K562 (cell line): ENCODE measurements at regions not wholly inside any gene's neighbourhood (a gene's known extent, or its start where the extent isn't known, plus 50 kb on each side); places are given as distances from the start of the nearest gene placed in this dataset.

Experiments used
- ATAC-seq: fragments of 200-7000 bp; cut with Tn5 transposase; 3 replicates; pipeline ENCODE4 v1.9.1; 2020; ENCODE audit warnings: moderate library complexity
- BruUV-seq: library from RNA; stranded (reverse); fragments of 400-500 nt; replicated peaks from 2 replicates; lab custom pipeline; 2021; lab: Mats Ljungman, UMichigan
- CTCF ChIA-PET: fragments of 300-600 bp; formaldehyde crosslinking; extraction: SDS; loops from one replicate; lab custom pipeline; 2021; ENCODE audit warnings: low intra/inter-chr PET ratio; lab: Yijun Ruan, JAX
- POLR2A ChIA-PET: fragments of 300-600, 350-650 bp; sonication (Branson Sonifier 250); formaldehyde crosslinking; extraction: SDS; loops from one replicate; lab custom pipeline; 2021; ENCODE audit warnings: antibody characterized with exemption, inconsistent platforms; lab: Yijun Ruan, JAX
- DNase-seq, 4 experiments: peaks; one replicate each; pipeline versions ENCODE4 v3.0.0 to v3.0.0-alpha.2; 2011 to 2018; ENCODE audit warnings: low spot score in 3 of 4, mixed read lengths in 3 of 4; ENCODE audit errors: extremely low read depth in 1 of 4
- FAIRE-seq: peaks from 2 replicates; lab custom pipeline; 2011; peaks lifted over from hg19 to GRCh38; lab: Jason Lieb, UNC
- H2AFZ ChIP-seq: 2 replicates; pipeline ENCODE4 v1.6.0; 2011; ENCODE audit warnings: low read depth, low read length, control low read depth, inconsistent platforms
- H3K27ac ChIP-seq: fragments of 200-600 bp; 3 replicates; pipeline ENCODE4 v1.8.0; 2011; ENCODE audit warnings: low read depth, mild to moderate bottlenecking, control low read depth, inconsistent platforms, low read length, moderate library complexity, mixed read lengths; ENCODE audit errors: extremely low read depth
- H3K27me3 ChIP-seq, 2 experiments: fragments of 300-600 bp in 1 of 2; 2 replicates in 1 of 2; 3 replicates in 1 of 2; pipeline versions ENCODE4 v1.6.0 to v1.8.0; 2011; ENCODE audit warnings: inconsistent platforms in 2 of 2, low read length in 2 of 2, mild to moderate bottlenecking in 1 of 2, mixed read lengths in 1 of 2, moderate library complexity in 1 of 2; ENCODE audit not compliant: control insufficient read depth in 2 of 2, insufficient read depth in 2 of 2
- H3K36me3 ChIP-seq: fragments of 300-600 bp; 3 replicates; pipeline ENCODE4 v1.8.0; 2011; ENCODE audit warnings: mild to moderate bottlenecking, low read length, inconsistent platforms; ENCODE audit not compliant: control insufficient read depth, insufficient read depth
- H3K4me1 ChIP-seq, 2 experiments: fragments of 200-600 bp in 1 of 2; replicated peaks in 1 of 2; 2 replicates in 1 of 2; 3 replicates in 1 of 2; pipeline versions ENCODE4 v1.5.1 to v1.8.0; 2011; ENCODE audit warnings: inconsistent platforms in 2 of 2, low read length in 2 of 2, mild to moderate bottlenecking in 1 of 2, mixed read lengths in 1 of 2, moderate library complexity in 1 of 2; ENCODE audit not compliant: control insufficient read depth in 2 of 2, insufficient read depth in 2 of 2
- H3K4me2 ChIP-seq: 2 replicates; pipeline ENCODE4 v1.6.1; 2011; ENCODE audit warnings: low read length, control low read depth, inconsistent platforms, mixed read lengths; ENCODE audit not compliant: insufficient read depth
- H3K4me3 ChIP-seq: fragments of 200-600 bp; sonication (generic), shearing (Covaris generic); 2 replicates; pipeline ENCODE4 v1.5.1; 2016; ENCODE audit warnings: control low read depth, inconsistent platforms
- H3K79me2 ChIP-seq: fragments of 200-600 bp; 3 replicates; pipeline ENCODE4 v1.8.0; 2011; ENCODE audit warnings: low read length, inconsistent platforms; ENCODE audit not compliant: control insufficient read depth, insufficient read depth
- H3K9ac ChIP-seq, 2 experiments: 2 replicates each; pipeline versions ENCODE4 v1.6.0 to v1.6.1; 2011; ENCODE audit warnings: low read depth in 2 of 2, low read length in 2 of 2, control low read depth in 1 of 2, inconsistent platforms in 1 of 2, mild to moderate bottlenecking in 1 of 2, mixed read lengths in 1 of 2; ENCODE audit not compliant: insufficient read depth in 1 of 2
- H3K9me1 ChIP-seq: one replicate; pipeline ENCODE4 v1.6.0; 2011; ENCODE audit warnings: inconsistent platforms, mild to moderate bottlenecking, low read length, moderate library complexity; ENCODE audit not compliant: control insufficient read depth, insufficient read depth
- H3K9me3 ChIP-seq: replicated peaks from 2 replicates; pipeline ENCODE4 v1.5.1; 2011; ENCODE audit warnings: low read depth, low read length, inconsistent platforms; ENCODE audit not compliant: control insufficient read depth, insufficient read depth
- H4K20me1 ChIP-seq: replicated peaks from 2 replicates; pipeline ENCODE4 v1.6.1; 2011; ENCODE audit warnings: low read length, inconsistent platforms, mixed read lengths; ENCODE audit not compliant: control insufficient read depth, insufficient read depth
- BCL6 ChIP-seq: fragments of 250-450 bp; sonication (Bioruptor Pico); IDR thresholded peaks from 2 replicates; pipeline ENCODE4 v1.4.0; 2020
- ETV1 ChIP-seq: fragments of 450-650 bp; conservative IDR thresholded peaks from 2 replicates; pipeline ENCODE4 v1.6.1; 2016; ENCODE audit warnings: missing genetic modification characterization, control low read depth, low read depth, missing compliant biosample characterization
- FUS ChIP-seq: fragments of 200-400 bp; formaldehyde crosslinking; optimal IDR thresholded peaks from 2 replicates; pipeline ENCODE3; 2017; ENCODE audit warnings: low read depth, low read length
- HDAC1 ChIP-seq, 2 experiments: fragments of 450-650 bp; IDR thresholded peaks; 2 replicates each; pipeline ENCODE4 v1.6.1; 2016 to 2017; ENCODE audit warnings: inconsistent platforms in 1 of 2, mild to moderate bottlenecking in 1 of 2, moderate library complexity in 1 of 2
- HDAC2 ChIP-seq: fragments of 450-650 bp; IDR thresholded peaks from 2 replicates; pipeline ENCODE4 v1.6.1; 2016; ENCODE audit warnings: mild to moderate bottlenecking
- HMGN3 ChIP-seq: IDR thresholded peaks from 2 replicates; pipeline ENCODE4 v1.6.1; 2011; ENCODE audit warnings: borderline replicate concordance, low read depth, mild to moderate bottlenecking, mixed read lengths, low read length; ENCODE audit not compliant: insufficient read length; ENCODE audit errors: extremely low read depth
- ID3 ChIP-seq, 2 experiments: fragments of 250-450 bp in 1 of 2; fragments of 450-650 bp in 1 of 2; sonication (Bioruptor Pico) in 1 of 2; IDR thresholded peaks; 2 replicates each; pipeline versions ENCODE4 v1.6.1 to v1.8.0; 2016 to 2021; ENCODE audit warnings: mild to moderate bottlenecking in 2 of 2, moderate library complexity in 2 of 2, missing compliant biosample characterization in 1 of 2, missing genetic modification characterization in 1 of 2
- MEIS2 ChIP-seq: fragments of 450-650 bp; IDR thresholded peaks from 2 replicates; pipeline ENCODE4 v1.6.1; 2014; ENCODE audit warnings: mild to moderate bottlenecking; ENCODE audit not compliant: partially characterized antibody
- NBN ChIP-seq: fragments of 450-650 bp; IDR thresholded peaks from 2 replicates; pipeline ENCODE4 v1.6.1; 2016; ENCODE audit warnings: low read depth, mild to moderate bottlenecking
- NR1H2 ChIP-seq: sonication (generic); formaldehyde crosslinking; IDR thresholded peaks from 2 replicates; pipeline ENCODE4 v1.4.0; 2020; ENCODE audit warnings: mild to moderate bottlenecking, missing genetic modification reagents
- TBP ChIP-seq: optimal IDR thresholded peaks from 2 replicates; pipeline ENCODE3; 2011; ENCODE audit warnings: low read depth, low read length, improper control_type of control experiment
- YY1 ChIP-seq, 3 experiments: IDR thresholded peaks; 2 replicates each; pipeline ENCODE4 v1.6.1; 2011; ENCODE audit warnings: low read length in 2 of 3, mild to moderate bottlenecking in 2 of 3, moderate library complexity in 2 of 3, borderline replicate concordance in 1 of 3, control low read depth in 1 of 3, low read depth in 1 of 3; ENCODE audit not compliant: insufficient read depth in 3 of 3, insufficient replicate concordance in 2 of 3, control insufficient read depth in 1 of 3, insufficient read length in 1 of 3; ENCODE audit errors: extremely low read depth in 1 of 3
- ZBTB2 ChIP-seq: fragments of 450-650 bp; IDR thresholded peaks from 2 replicates; pipeline ENCODE4 v1.6.1; 2016; ENCODE audit warnings: antibody characterized with exemption
- ZNF436 ChIP-seq: fragments of 250-450, 450-650 bp; sonication (Bioruptor Pico); formaldehyde crosslinking; IDR thresholded peaks from 2 replicates; pipeline ENCODE4 v1.7.0; 2020; ENCODE audit warnings: mild to moderate bottlenecking
- ZNF785 ChIP-seq: fragments of 250-450 bp; sonication (Bioruptor Pico); IDR thresholded peaks from 2 replicates; pipeline ENCODE4 v1.4.0; 2020; ENCODE audit warnings: mild to moderate bottlenecking
- WGBS: fragments of 100-300 bp; shearing (Covaris generic); methylation state at CpG from one replicate; pipeline ENCODE4 v1.1.6; 2016; ENCODE audit warnings: low coverage, mixed read lengths; ENCODE audit not compliant: insufficient coverage; ENCODE audit errors: missing lambda C conversion rate; 5-methylcytosine and 5-hydroxymethylcytosine counted together
- in situ Hi-C: fragments of 300-500 bp; cut with MboI; formaldehyde crosslinking; loops from 4 replicates; pipeline ENCODE4 v1.15.0; 2018; ENCODE audit warnings: inconsistent platforms, mixed read lengths
- intact Hi-C: fragments of 100-400 bp; cut with micrococcal nuclease; formaldehyde crosslinking; loops from 2 replicates; pipeline ENCODE4 v1.14.2; 2022

- ChIA-PET POLR2A (no interaction called here), CTCF (no interaction called here)
- Histone ChIP-seq H3K9me1 (no peaks in the 10 kb centered on the region), H3K9ac (no peak overlapping the region), H2AFZ (no peak overlapping the region), H3K27me3 (no peaks in the 10 kb centered on the region), H3K79me2 (no peaks in the 10 kb centered on the region), H3K9me3 (no peaks in the 10 kb centered on the region), H4K20me1 (no peaks in the 10 kb centered on the region), H3K4me3 (no peak overlapping the region), H3K4me1 (no peaks in the 10 kb centered on the region; a peak in 1 of 5 replicates), H3K4me2 (no peak overlapping the region), H3K27ac (no peak overlapping the region), H3K36me3 (no peaks in the 10 kb centered on the region)
- no peak for TF ChIP-seq BCL6 (CRISPR knock-in tag)
- no peak for TF ChIP-seq ZBTB2
- in situ Hi-C loops, result no loop called here
- no peak for FAIRE-seq
- ATAC-seq, result no peak
- DNase-seq, result no peak
- no TSS peak for BruUV-seq
- intact Hi-C loops, result no loop called here
Measured at GRCh38 chr15:95087253-95087609, 855.9 kb downstream of the MCTP2 start.

- no peak overlapping the region for H3K4me2 ChIP-seq
- no peaks in the 10 kb centered on the region for H3K27me3 ChIP-seq
- CTCF ChIA-PET, result no interaction called here
- intact Hi-C loops (no loop called here), in situ Hi-C loops (no loop called here)
- POLR2A ChIA-PET, result interaction anchor here (0.6 kb wide), 1 partner anchor 441 kb away, joined by 3 read pairs; no protein-coding TSS in a partner anchor
- H3K36me3 ChIP-seq, result no peaks in the 10 kb centered on the region
- no peak overlapping the region for H3K4me3 ChIP-seq
- H3K9me3 ChIP-seq, result no peaks in the 10 kb centered on the region
- DNase-seq, result no peak
- no peak for FAIRE-seq
- no peak overlapping the region for H3K27ac ChIP-seq
- no peak overlapping the region for H3K9ac ChIP-seq
- no TSS peak for BruUV-seq
- WGBS, result 88% methylated on average over 14 of the region's 14 CpGs
- H4K20me1 ChIP-seq, result no peaks in the 10 kb centered on the region
- no peaks in the 10 kb centered on the region for H3K9me1 ChIP-seq
- no peaks in the 10 kb centered on the region; a peak in 1 of 5 replicates for H3K4me1 ChIP-seq
- ATAC-seq, result no peak
- H3K79me2 ChIP-seq, result no peaks in the 10 kb centered on the region
- no peak overlapping the region for H2AFZ ChIP-seq
- TF ChIP-seq ZNF785 (no peak), FUS (no peak), TBP (no peak), YY1 (IDR thresholded peaks at IDR 0.05; ENCODE audit: borderline replicate concordance in 1 of 3, control insufficient read depth in 1 of 3, extremely low read depth in 1 of 3, insufficient read depth in 3 of 3, insufficient read length in 1 of 3, insufficient replicate concordance in 2 of 3, low read depth in 1 of 3, low read length in 2 of 3) (no peak), ETV1 (tag) (no peak), ZNF436 (no peak), HDAC1 (IDR thresholded peaks at IDR 0.05) (no peak), HDAC2 (no peak), MEIS2 (no peak), HMGN3 (no peak), NBN (no peak), ID3 (CRISPR knock-in tag; IDR thresholded peaks at IDR 0.05) (no peak), ID3 (tag; IDR thresholded peaks at IDR 0.05) (no peak), NR1H2 (CRISPR knock-in tag) (no peak)
Measured at GRCh38 chr15:95091444-95091843, 860.1 kb downstream of the MCTP2 start.
